ENCODE measurements at regions not wholly inside any gene's neighbourhood (a gene's known extent, or its start where the extent isn't known, plus 50 kb on each side); places are given as distances from the start of the nearest gene placed in this dataset.

DNA sequence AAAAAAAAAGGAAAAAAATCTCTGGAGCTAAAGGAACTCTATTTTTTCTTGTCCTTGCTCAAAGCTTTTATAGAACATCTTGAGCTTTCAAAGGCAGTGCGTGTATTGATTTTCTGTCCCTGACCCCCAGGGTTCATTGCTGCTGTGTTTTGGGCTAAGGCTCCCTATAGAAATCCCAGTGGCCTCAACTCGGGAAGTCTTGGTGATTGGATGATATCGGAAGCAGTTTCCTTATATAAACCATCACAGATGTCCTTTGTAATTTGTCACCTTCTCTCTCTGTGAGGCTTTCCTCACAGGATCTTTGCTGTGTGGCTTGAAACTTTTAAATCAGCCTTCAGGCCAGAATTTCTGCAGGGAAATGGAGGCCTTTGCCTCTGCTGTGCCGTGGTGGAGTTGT, 397.7 kb downstream of the RPS6KC1 start:
- TF ChIP-seq, protein P1, sequence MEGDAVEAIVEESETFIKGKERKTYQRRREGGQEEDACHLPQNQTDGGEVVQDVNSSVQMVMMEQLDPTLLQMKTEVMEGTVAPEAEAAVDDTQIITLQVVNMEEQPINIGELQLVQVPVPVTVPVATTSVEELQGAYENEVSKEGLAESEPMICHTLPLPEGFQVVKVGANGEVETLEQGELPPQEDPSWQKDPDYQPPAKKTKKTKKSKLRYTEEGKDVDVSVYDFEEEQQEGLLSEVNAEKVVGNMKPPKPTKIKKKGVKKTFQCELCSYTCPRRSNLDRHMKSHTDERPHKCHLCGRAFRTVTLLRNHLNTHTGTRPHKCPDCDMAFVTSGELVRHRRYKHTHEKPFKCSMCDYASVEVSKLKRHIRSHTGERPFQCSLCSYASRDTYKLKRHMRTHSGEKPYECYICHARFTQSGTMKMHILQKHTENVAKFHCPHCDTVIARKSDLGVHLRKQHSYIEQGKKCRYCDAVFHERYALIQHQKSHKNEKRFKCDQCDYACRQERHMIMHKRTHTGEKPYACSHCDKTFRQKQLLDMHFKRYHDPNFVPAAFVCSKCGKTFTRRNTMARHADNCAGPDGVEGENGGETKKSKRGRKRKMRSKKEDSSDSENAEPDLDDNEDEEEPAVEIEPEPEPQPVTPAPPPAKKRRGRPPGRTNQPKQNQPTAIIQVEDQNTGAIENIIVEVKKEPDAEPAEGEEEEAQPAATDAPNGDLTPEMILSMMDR (optimal IDR thresholded peaks at IDR 0.05 in 1 of 3, IDR thresholded peaks at IDR 0.05 in 1 of 3, conservative IDR thresholded peaks at IDR 0.05 in 1 of 3; ENCODE audit: extremely low read depth in 1 of 3, insufficient read depth in 2 of 3, low read length in 3 of 3) = no peak
- TF ChIP-seq EZH2 (IDR thresholded peaks at IDR 0.05; ENCODE audit: low read length) = no peak
